ENCODE measurements at regions not wholly inside any gene's neighbourhood (a gene's known extent, or its start where the extent isn't known, plus 50 kb on each side); places are given as distances from the start of the nearest gene placed in this dataset.

DNA sequence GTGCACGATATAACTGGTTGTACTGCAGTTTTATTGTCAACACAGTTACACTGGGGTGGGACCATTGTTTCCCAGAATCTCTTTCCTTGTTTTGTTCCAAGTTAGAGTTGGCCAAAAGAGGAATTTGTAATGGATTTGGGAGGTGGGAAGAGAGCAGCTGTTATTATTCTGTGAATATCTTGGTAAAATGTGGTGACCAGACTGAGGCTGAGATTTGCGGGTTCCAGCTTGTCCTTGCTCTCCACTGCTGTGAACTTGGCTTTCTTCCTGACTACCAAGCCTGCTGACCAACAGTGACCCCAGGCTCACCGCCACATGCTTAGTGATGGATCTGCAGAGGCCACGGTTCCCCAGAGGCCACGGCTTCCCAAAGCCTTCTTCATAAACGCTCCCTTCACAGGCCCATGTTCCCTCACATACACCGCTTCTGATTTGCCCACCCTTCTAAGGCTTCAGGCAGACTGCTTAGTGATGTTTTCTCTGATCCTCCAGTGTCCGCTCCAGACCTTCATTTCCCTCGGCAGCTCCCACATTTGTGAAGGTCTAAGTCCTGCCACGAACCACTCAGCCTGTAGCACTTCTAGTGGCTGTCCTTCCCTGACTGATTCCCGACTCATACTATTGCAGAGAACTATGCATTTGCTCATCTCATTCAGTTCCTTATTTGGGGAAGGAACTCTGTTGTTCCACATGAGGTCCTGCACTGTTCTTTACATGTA lies 525.5 kb upstream of the RGMA start:
- Histone ChIP-seq H3K4me1 (no peaks in the 10 kb centered on the region), H3K27me3 (no peaks in the 10 kb centered on the region), H3K9me3 (no peaks in the 10 kb centered on the region), H3K36me3 (no peaks in the 10 kb centered on the region), H3K27ac (no peak overlapping the region), H3K4me3 (no peak overlapping the region)
- TF ChIP-seq, protein P1, sequence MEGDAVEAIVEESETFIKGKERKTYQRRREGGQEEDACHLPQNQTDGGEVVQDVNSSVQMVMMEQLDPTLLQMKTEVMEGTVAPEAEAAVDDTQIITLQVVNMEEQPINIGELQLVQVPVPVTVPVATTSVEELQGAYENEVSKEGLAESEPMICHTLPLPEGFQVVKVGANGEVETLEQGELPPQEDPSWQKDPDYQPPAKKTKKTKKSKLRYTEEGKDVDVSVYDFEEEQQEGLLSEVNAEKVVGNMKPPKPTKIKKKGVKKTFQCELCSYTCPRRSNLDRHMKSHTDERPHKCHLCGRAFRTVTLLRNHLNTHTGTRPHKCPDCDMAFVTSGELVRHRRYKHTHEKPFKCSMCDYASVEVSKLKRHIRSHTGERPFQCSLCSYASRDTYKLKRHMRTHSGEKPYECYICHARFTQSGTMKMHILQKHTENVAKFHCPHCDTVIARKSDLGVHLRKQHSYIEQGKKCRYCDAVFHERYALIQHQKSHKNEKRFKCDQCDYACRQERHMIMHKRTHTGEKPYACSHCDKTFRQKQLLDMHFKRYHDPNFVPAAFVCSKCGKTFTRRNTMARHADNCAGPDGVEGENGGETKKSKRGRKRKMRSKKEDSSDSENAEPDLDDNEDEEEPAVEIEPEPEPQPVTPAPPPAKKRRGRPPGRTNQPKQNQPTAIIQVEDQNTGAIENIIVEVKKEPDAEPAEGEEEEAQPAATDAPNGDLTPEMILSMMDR (IDR thresholded peaks at IDR 0.05), result no peak
- intact Hi-C loops (cut with DNase I), result no loop called here
- DNase-seq (ENCODE audit: low spot score in 2 of 2), result no peak

DNA sequence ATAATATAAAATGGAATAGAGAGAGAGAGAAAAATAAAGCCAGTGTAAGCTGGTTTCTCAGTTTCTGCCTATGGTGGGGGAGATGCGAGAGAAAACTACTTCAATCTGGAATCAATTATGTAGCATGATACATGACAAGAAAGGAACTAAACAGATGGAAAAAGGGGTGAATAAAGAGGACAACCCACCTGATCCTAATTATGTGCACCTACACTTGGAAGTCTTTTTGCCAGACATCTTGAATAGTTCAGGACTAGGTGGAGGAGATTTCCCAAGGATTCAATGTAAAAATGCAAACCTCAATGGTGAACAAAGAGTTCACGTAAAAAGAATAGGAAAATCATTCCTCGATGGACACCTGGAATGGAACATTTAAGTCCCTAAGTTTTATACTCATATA lies 524.4 kb upstream of the RGMA start:
- intact Hi-C loops (cut with DNase I), result no loop called here
- no peaks in the 10 kb centered on the region for H3K36me3 ChIP-seq
- no peak overlapping the region for H3K4me3 ChIP-seq
- DNase-seq (ENCODE audit: low spot score in 2 of 2), result no peak
- no peaks in the 10 kb centered on the region for H3K27me3 ChIP-seq
- no peaks in the 10 kb centered on the region for H3K4me1 ChIP-seq
- H3K27ac ChIP-seq, result no peak overlapping the region
- TF ChIP-seq, protein P1 (IDR thresholded peaks at IDR 0.05), result no peak
- no peaks in the 10 kb centered on the region for H3K9me3 ChIP-seq

- no peak for DNase-seq (ENCODE audit: low spot score in 2 of 2)
- TF ChIP-seq, protein P1 (IDR thresholded peaks at IDR 0.05), result no peak
- H3K27ac ChIP-seq, result no peak overlapping the region
- intact Hi-C loops (cut with DNase I), result no loop called here
- H3K4me3 ChIP-seq, result no peak overlapping the region
- H3K9me3 ChIP-seq, result no peaks in the 10 kb centered on the region
- H3K4me1 ChIP-seq, result no peaks in the 10 kb centered on the region
- no peaks in the 10 kb centered on the region for H3K27me3 ChIP-seq
- no peaks in the 10 kb centered on the region for H3K36me3 ChIP-seq
Measured at GRCh38 chr15:93612953-93613352, 523.9 kb upstream of the RGMA start.

DNA sequence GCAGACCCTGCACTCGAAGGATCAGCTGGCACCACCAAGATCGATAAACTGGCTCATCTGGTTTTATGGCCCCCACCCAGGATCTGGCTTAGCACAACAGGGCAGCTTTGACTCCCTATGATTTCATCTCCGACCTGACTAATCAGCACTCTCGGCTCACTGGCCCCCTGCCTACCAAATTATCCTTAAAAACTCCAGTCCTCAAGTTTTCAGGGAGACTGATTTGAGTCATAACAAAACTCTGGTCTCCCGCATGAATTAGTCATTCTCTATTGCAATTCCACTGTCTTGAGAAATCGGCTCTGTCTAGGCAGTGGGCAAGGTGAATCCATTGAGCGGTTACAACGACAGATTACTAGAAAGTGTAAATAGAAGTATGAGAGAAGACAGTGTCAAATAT lies 521.9 kb upstream of the RGMA start:
- Histone ChIP-seq H3K36me3 (no peaks in the 10 kb centered on the region), H3K27me3 (no peaks in the 10 kb centered on the region), H3K4me3 (no peak overlapping the region), H3K4me1 (no peaks in the 10 kb centered on the region), H3K9me3 (no peaks in the 10 kb centered on the region), H3K27ac (no peak overlapping the region)
- no peak for DNase-seq (ENCODE audit: low spot score in 2 of 2)
- intact Hi-C loops (cut with DNase I), result no loop called here
- TF ChIP-seq, protein P1 (IDR thresholded peaks at IDR 0.05), result no peak

- Histone ChIP-seq H3K9me3 (no peaks in the 10 kb centered on the region), H3K36me3 (no peaks in the 10 kb centered on the region), H3K4me3 (no peak overlapping the region), H3K27me3 (no peaks in the 10 kb centered on the region), H3K4me1 (no peaks in the 10 kb centered on the region), H3K27ac (no peak overlapping the region)
- DNase-seq (ENCODE audit: low spot score in 2 of 2), result no peak
- intact Hi-C loops (cut with DNase I), result no loop called here
- TF ChIP-seq, protein P1 (IDR thresholded peaks at IDR 0.05), result no peak
Measured at GRCh38 chr15:93608643-93609148, 519.7 kb upstream of the RGMA start.

All from ascending aorta (tissue), 2 donors.